ENCODE measurements at regions not wholly inside any gene's neighbourhood (a gene's known extent, or its start where the extent isn't known, plus 50 kb on each side); places are given as distances from the start of the nearest gene placed in this dataset.

DNA sequence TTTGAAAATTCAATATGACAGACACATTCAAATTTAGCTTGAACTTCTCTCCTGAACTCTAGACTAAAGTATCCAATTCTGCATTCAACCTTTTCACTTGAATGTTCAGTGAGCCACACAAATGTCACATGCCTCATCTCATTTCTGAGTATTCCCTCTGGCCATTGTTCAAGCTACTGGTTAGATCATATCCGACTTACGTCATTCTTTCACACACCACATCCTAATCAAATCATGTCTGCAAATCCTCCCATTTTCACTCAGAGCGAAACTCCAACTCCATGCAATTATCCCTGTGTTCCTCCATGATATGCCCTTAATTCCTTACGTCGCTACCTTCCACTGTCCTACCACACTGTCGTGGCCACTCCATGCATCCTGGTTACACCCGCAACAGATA, 425.1 kb downstream of the CBLN2 start:
- FAIRE-seq (no peak), ATAC-seq (no peak), DNase-seq (ENCODE audit: low read depth in 1 of 2, low spot score in 1 of 2) (no peak)
- Histone ChIP-seq H3K4me3 (no peak overlapping the region), H3K4me2 (no peak overlapping the region), H3K4me1 (0 out of 3 replicates have a peak, but pooled peaks cover 6% of the 10 kb centered on the region), H3K27ac (no peak overlapping the region), H3K9me3 (no peaks in the 10 kb centered on the region)
- no peak for TF ChIP-seq BHLHE40 (IDR thresholded peaks at IDR 0.05; ENCODE audit: low read depth, low read length)
- TF ChIP-seq MAZ (IDR thresholded peaks at IDR 0.05; ENCODE audit: borderline replicate concordance, low read depth, low read length) = no peak
- TF ChIP-seq RFX5 (IDR thresholded peaks at IDR 0.05) = no peak
- no peak for TF ChIP-seq JUN (IDR thresholded peaks at IDR 0.05)
- no peak for TF ChIP-seq CEBPB (IDR thresholded peaks at IDR 0.05)
- no peak for TF ChIP-seq JUNB (IDR thresholded peaks at IDR 0.05)
- TF ChIP-seq MAFK (IDR thresholded peaks at IDR 0.05; ENCODE audit: partially characterized antibody) = no peak
- no peak for TF ChIP-seq CBX8 (IDR thresholded peaks at IDR 0.05)
- no peak for TF ChIP-seq RCOR1 (IDR thresholded peaks at IDR 0.05; ENCODE audit: low read depth, low read length)
- TF ChIP-seq, protein P1, sequence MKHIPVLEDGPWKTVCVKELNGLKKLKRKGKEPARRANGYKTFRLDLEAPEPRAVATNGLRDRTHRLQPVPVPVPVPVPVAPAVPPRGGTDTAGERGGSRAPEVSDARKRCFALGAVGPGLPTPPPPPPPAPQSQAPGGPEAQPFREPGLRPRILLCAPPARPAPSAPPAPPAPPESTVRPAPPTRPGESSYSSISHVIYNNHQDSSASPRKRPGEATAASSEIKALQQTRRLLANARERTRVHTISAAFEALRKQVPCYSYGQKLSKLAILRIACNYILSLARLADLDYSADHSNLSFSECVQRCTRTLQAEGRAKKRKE (CRISPR knock-in tag; IDR thresholded peaks at IDR 0.05; ENCODE audit: low read depth) = no peak
- TF ChIP-seq, protein P2, sequence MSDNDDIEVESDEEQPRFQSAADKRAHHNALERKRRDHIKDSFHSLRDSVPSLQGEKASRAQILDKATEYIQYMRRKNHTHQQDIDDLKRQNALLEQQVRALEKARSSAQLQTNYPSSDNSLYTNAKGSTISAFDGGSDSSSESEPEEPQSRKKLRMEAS (IDR thresholded peaks at IDR 0.05) = no peak
- no peak for TF ChIP-seq NFE2L2 (conservative IDR thresholded peaks at IDR 0.05; ENCODE audit: low read length)
- TF ChIP-seq, protein P3, sequence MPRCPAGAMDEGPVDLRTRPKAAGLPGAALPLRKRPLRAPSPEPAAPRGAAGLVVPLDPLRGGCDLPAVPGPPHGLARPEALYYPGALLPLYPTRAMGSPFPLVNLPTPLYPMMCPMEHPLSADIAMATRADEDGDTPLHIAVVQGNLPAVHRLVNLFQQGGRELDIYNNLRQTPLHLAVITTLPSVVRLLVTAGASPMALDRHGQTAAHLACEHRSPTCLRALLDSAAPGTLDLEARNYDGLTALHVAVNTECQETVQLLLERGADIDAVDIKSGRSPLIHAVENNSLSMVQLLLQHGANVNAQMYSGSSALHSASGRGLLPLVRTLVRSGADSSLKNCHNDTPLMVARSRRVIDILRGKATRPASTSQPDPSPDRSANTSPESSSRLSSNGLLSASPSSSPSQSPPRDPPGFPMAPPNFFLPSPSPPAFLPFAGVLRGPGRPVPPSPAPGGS (IDR thresholded peaks at IDR 0.05) = no peak
- TF ChIP-seq ZNF302 (CRISPR knock-in tag; IDR thresholded peaks at IDR 0.05) = no peak
- TF ChIP-seq EHMT2 (IDR thresholded peaks at IDR 0.05; ENCODE audit: low read depth) = no peak
- no peak for TF ChIP-seq HOXB5 (CRISPR knock-in tag; IDR thresholded peaks at IDR 0.05)
- TF ChIP-seq GATA3 (IDR thresholded peaks at IDR 0.05; ENCODE audit: borderline replicate concordance) = no peak
- no peak for TF ChIP-seq ESRRA (IDR thresholded peaks at IDR 0.05; ENCODE audit: borderline replicate concordance, low read length)
- ChIA-PET POLR2A (no interaction called here), CTCF (no interaction called here)
- WGBS (ENCODE audit: missing lambda C conversion rate) = 74% methylated on average over 7 of the region's 7 CpGs

DNA sequence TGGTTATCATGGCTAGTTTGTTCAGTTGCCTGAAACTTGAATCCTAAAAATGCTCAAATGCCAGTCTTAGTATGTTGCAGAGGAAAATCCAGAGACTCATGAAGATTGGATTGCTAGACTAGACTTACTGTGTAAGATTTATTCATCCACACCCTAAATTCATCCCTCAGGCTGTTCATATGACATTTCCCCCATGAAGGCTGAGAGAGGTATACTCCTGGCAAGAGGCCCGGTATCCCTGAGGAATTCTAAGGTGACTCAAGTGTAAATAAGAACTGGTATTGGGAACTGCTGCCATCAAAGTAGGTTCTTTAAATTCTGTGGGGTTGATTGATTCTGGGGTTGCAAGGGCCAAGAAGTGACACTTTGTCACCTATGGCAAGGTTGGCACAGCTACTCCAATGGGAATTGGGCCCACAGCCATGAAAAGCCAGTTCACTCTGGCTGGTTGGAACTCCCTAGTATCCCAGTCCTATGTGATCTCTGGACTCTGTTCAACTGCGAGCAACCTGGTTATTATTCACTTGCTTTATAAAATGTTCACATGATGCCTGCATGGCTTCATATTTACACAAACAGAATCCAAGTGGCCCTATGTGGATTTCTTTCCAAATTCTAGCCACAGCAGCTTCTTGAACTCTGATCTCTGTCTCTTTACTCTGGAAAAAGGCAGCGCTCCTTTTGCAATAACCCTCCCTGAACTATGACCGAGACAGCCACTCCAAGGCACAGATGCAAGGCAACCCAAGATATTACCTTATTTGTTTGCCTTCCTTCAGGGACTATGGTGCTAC, 429.1 kb downstream of the CBLN2 start:
- H3K4me1 ChIP-seq = 0 out of 3 replicates have a peak, but pooled peaks cover 6% of the 10 kb centered on the region
- no peak overlapping the region for H3K4me3 ChIP-seq
- no peak for FAIRE-seq
- H3K27ac ChIP-seq = no peak overlapping the region
- WGBS (ENCODE audit: missing lambda C conversion rate) = 24% methylated on average over 4 of the region's 4 CpGs
- no peak for ATAC-seq
- H3K9me3 ChIP-seq = no peaks in the 10 kb centered on the region
- POLR2A ChIA-PET = no interaction called here
- no peak for TF ChIP-seq NPAS2 (CRISPR knock-in tag; IDR thresholded peaks at IDR 0.05; ENCODE audit: borderline replicate concordance)
- no peak for TF ChIP-seq FOSL2 (IDR thresholded peaks at IDR 0.05)
- no peak for TF ChIP-seq FOSL2 (CRISPR knock-in tag; IDR thresholded peaks at IDR 0.05)
- no peak for TF ChIP-seq EP300 (IDR thresholded peaks at IDR 0.05)
- TF ChIP-seq CBX2 (IDR thresholded peaks at IDR 0.05; ENCODE audit: borderline replicate concordance, low read depth) = no peak
- no peak for TF ChIP-seq ZFP36 (IDR thresholded peaks at IDR 0.05; ENCODE audit: borderline replicate concordance, partially characterized antibody)
- no peak for TF ChIP-seq HEYL (CRISPR knock-in tag; IDR thresholded peaks at IDR 0.05)
- TF ChIP-seq KDM1A (IDR thresholded peaks at IDR 0.05; ENCODE audit: low read depth) = no peak
- TF ChIP-seq ZNF302 (CRISPR knock-in tag; IDR thresholded peaks at IDR 0.05) = no peak
- no peak for TF ChIP-seq MAFK (IDR thresholded peaks at IDR 0.05; ENCODE audit: partially characterized antibody)
- no peak for TF ChIP-seq RARB (CRISPR knock-in tag; IDR thresholded peaks at IDR 0.05)
- TF ChIP-seq TFCP2L1 (CRISPR knock-in tag; IDR thresholded peaks at IDR 0.05) = no peak
- TF ChIP-seq ZC3H11A (IDR thresholded peaks at IDR 0.05) = no peak
- TF ChIP-seq, protein P4, sequence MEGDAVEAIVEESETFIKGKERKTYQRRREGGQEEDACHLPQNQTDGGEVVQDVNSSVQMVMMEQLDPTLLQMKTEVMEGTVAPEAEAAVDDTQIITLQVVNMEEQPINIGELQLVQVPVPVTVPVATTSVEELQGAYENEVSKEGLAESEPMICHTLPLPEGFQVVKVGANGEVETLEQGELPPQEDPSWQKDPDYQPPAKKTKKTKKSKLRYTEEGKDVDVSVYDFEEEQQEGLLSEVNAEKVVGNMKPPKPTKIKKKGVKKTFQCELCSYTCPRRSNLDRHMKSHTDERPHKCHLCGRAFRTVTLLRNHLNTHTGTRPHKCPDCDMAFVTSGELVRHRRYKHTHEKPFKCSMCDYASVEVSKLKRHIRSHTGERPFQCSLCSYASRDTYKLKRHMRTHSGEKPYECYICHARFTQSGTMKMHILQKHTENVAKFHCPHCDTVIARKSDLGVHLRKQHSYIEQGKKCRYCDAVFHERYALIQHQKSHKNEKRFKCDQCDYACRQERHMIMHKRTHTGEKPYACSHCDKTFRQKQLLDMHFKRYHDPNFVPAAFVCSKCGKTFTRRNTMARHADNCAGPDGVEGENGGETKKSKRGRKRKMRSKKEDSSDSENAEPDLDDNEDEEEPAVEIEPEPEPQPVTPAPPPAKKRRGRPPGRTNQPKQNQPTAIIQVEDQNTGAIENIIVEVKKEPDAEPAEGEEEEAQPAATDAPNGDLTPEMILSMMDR (IDR thresholded peaks at IDR 0.05) = no peak
- TF ChIP-seq POLR2A (IDR thresholded peaks at IDR 0.05; ENCODE audit: low read length) = no peak
- no peak for TF ChIP-seq TP53 (CRISPR knock-in tag; IDR thresholded peaks at IDR 0.05)
- TF ChIP-seq RNF2 (IDR thresholded peaks at IDR 0.05; ENCODE audit: borderline replicate concordance, low read depth) = no peak
- TF ChIP-seq JUNB (IDR thresholded peaks at IDR 0.05) = no peak
- peak overlapping the region; percentile 41 for H3K4me2 ChIP-seq
- CTCF ChIA-PET = no interaction called here
- peak in 1 of 2 experiments; percentile 14 for DNase-seq (ENCODE audit: low read depth in 1 of 2, low spot score in 1 of 2)
